GM12878 (cell line): ENCODE measurements at regions not wholly inside any gene's neighbourhood (a gene's known extent, or its start where the extent isn't known, plus 50 kb on each side); places are given as distances from the start of the nearest gene placed in this dataset.

Experiments used
- ATAC-seq: fragments of 200-7000 bp; cut with Tn5 transposase; 3 replicates; pipeline ENCODE4 v1.9.1; 2020; ENCODE audit warnings: mild to moderate bottlenecking, moderate library complexity
- BruUV-seq: library from RNA; stranded (reverse); fragments of 400-500 nt; replicated peaks from 2 replicates; lab custom pipeline; 2021; lab: Mats Ljungman, UMichigan
- CTCF ChIA-PET: fragments of 300-600 bp; sonication (Branson Sonifier 250); formaldehyde crosslinking; extraction: SDS; loops from one replicate; lab custom pipeline; 2021; ENCODE audit warnings: inconsistent platforms; lab: Yijun Ruan, JAX
- POLR2A ChIA-PET: fragments of 350-600 bp; formaldehyde crosslinking; extraction: SDS; loops from one replicate; lab custom pipeline; 2021; ENCODE audit warnings: inconsistent platforms; lab: Charles Lee
- RAD21 ChIA-PET: fragments of 300-600 bp; sonication (Branson Sonifier 250); formaldehyde crosslinking; loops from one replicate; lab custom pipeline; 2023; ENCODE audit warnings: antibody characterized with exemption; ENCODE audit not compliant: unreplicated experiment; lab: Charles Lee
- SMC1A ChIA-PET: fragments of 300-600 bp; sonication (Branson Sonifier 250); formaldehyde crosslinking; loops from one replicate; lab custom pipeline; 2023; ENCODE audit not compliant: unreplicated experiment, uncharacterized antibody; lab: Charles Lee
- DNase-seq: peaks from one replicate; pipeline ENCODE4 v3.0.0-alpha.2; 2011; ENCODE audit warnings: low read depth, low spot score
- FAIRE-seq: peaks from 3 replicates; lab custom pipeline; 2011; peaks lifted over from hg19 to GRCh38; lab: Jason Lieb, UNC
- H2AFZ ChIP-seq: 2 replicates; pipeline ENCODE4 v1.6.0; 2011; ENCODE audit warnings: low read depth, low read length, control low read depth; ENCODE audit not compliant: control insufficient read depth
- H3K27ac ChIP-seq: 2 replicates; pipeline ENCODE4 v1.5.1; 2011; ENCODE audit warnings: control low read depth; ENCODE audit not compliant: control insufficient read depth, insufficient read depth
- H3K27me3 ChIP-seq, 2 experiments: replicated peaks in 1 of 2; 2 replicates each; pipeline versions ENCODE4 v1.6.0 to v1.6.1; 2011; ENCODE audit warnings: low read length in 1 of 2; ENCODE audit not compliant: control insufficient read depth in 2 of 2, insufficient read depth in 2 of 2
- H3K36me3 ChIP-seq, 2 experiments: 2 replicates each; pipeline ENCODE4 v1.5.1; 2011; ENCODE audit warnings: low read length in 1 of 2; ENCODE audit not compliant: control insufficient read depth in 2 of 2, insufficient read depth in 2 of 2
- H3K4me1 ChIP-seq: 2 replicates; pipeline ENCODE4 v1.6.1; 2011; ENCODE audit warnings: mild to moderate bottlenecking, low read length, moderate library complexity, mixed read lengths; ENCODE audit not compliant: control insufficient read depth, insufficient read depth
- H3K4me2 ChIP-seq: 2 replicates; pipeline ENCODE4 v1.6.0; 2011; ENCODE audit warnings: control low read depth; ENCODE audit not compliant: control insufficient read depth, insufficient read depth
- H3K4me3 ChIP-seq: fragments of 200-600 bp; sonication (generic); 2 replicates; pipeline ENCODE4 v1.5.1; 2016
- H3K79me2 ChIP-seq: 2 replicates; pipeline ENCODE4 v1.6.0; 2011; ENCODE audit warnings: low read length; ENCODE audit not compliant: control insufficient read depth, insufficient read depth
- H3K9ac ChIP-seq: 2 replicates; pipeline ENCODE4 v1.8.0; 2011; ENCODE audit warnings: low read length, control low read depth, mixed read lengths; ENCODE audit not compliant: control insufficient read depth, insufficient read depth
- H3K9me3 ChIP-seq: replicated peaks from 3 replicates; pipeline ENCODE4 v1.5.1; 2011; ENCODE audit warnings: mild to moderate bottlenecking, low read length; ENCODE audit not compliant: control insufficient read depth, insufficient read depth
- H4K20me1 ChIP-seq: 2 replicates; pipeline ENCODE4 v1.6.0; 2011; ENCODE audit not compliant: control insufficient read depth, insufficient read depth
- BACH1 ChIP-seq: fragments of 450-650 bp; IDR thresholded peaks from 2 replicates; pipeline ENCODE4 v1.6.1; 2017; ENCODE audit warnings: mild to moderate bottlenecking, borderline replicate concordance
- CEBPB ChIP-seq, 2 experiments: fragments of 150-350 bp in 1 of 2; IDR thresholded peaks; 2 replicates each; pipeline ENCODE4 v1.6.1; 2012 to 2014; ENCODE audit warnings: low read depth in 2 of 2, low read length in 2 of 2, borderline replicate concordance in 1 of 2, inconsistent platforms in 1 of 2
- HCFC1 ChIP-seq: fragments of 150-350 bp; IDR thresholded peaks from 2 replicates; pipeline ENCODE4 v1.6.1; 2014; ENCODE audit warnings: low read length
- MEF2B ChIP-seq: fragments of 450-650 bp; IDR thresholded peaks from 2 replicates; pipeline ENCODE4 v1.6.1; 2018; ENCODE audit warnings: mild to moderate bottlenecking, moderate library complexity; ENCODE audit not compliant: partially characterized antibody, poor library complexity, severe bottlenecking
- MYC ChIP-seq: IDR thresholded peaks from 2 replicates; pipeline ENCODE4 v1.6.1; 2011; ENCODE audit warnings: mild to moderate bottlenecking, low read length, moderate library complexity, inconsistent platforms; ENCODE audit not compliant: insufficient read depth, insufficient replicate concordance, insufficient read length, severe bottlenecking
- RB1 ChIP-seq: fragments of 450-650 bp; formaldehyde crosslinking; IDR thresholded peaks from 2 replicates; pipeline ENCODE4 v1.6.1; 2017; ENCODE audit warnings: mild to moderate bottlenecking, borderline replicate concordance
- RBBP5 ChIP-seq: fragments of 200-600 bp; sonication (generic); conservative IDR thresholded peaks from 2 replicates; pipeline ENCODE4 v1.6.1; 2016
- RELA ChIP-seq: fragments of 450-650 bp; IDR thresholded peaks from 2 replicates; pipeline ENCODE4 v1.8.0; 2014; ENCODE audit warnings: borderline replicate concordance; ENCODE audit not compliant: partially characterized antibody
- ZSCAN29 ChIP-seq: fragments of 450-650 bp; IDR thresholded peaks from 2 replicates; pipeline ENCODE4 v1.6.1; 2017; ENCODE audit warnings: mild to moderate bottlenecking, moderate library complexity
- WGBS: methylation state at CpG from one replicate; pipeline ENCODE4 v1.1.6; 2016; ENCODE audit warnings: low lambda C conversion rate; ENCODE audit not compliant: insufficient replicate concordance, insufficient coverage; ENCODE audit errors: missing lambda C conversion rate; 5-methylcytosine and 5-hydroxymethylcytosine counted together
- in situ Hi-C: fragments of 300-500 bp; cut with MboI; formaldehyde crosslinking; loops from 9 replicates; pipeline ENCODE4 v1.14.3; 2018; ENCODE audit warnings: mixed read lengths
- intact Hi-C: fragments of 100-400 bp; cut with micrococcal nuclease; formaldehyde crosslinking; loops from one replicate; pipeline ENCODE4 v1.14.2; 2022; ENCODE audit not compliant: unreplicated experiment
- TF ChIP-seq, protein P1 (sequence below): fragments of 450-650 bp; IDR thresholded peaks from 2 replicates; pipeline ENCODE4 v1.6.1; 2016; ENCODE audit warnings: mild to moderate bottlenecking
- TF ChIP-seq, protein P2 (sequence below): IDR thresholded peaks from 2 replicates; pipeline ENCODE4 v1.6.1; 2012; ENCODE audit warnings: low read length, inconsistent platforms
- TF ChIP-seq, protein P3 (sequence below): fragments of 150-350 bp; IDR thresholded peaks from 2 replicates; pipeline ENCODE4 v1.6.1; 2016; ENCODE audit warnings: low read depth, low read length
- TF ChIP-seq, protein P4 (sequence below): IDR thresholded peaks from 2 replicates; pipeline ENCODE4 v1.6.1; 2011; ENCODE audit warnings: low read depth, mild to moderate bottlenecking, low read length, moderate library complexity, borderline replicate concordance; ENCODE audit errors: extremely low read depth
- TF ChIP-seq, protein P5 (sequence below): fragments of 450-650 bp; IDR thresholded peaks from 2 replicates; pipeline ENCODE4 v1.6.1; 2018; ENCODE audit warnings: borderline replicate concordance, mild to moderate bottlenecking; ENCODE audit not compliant: partially characterized antibody

DNA sequence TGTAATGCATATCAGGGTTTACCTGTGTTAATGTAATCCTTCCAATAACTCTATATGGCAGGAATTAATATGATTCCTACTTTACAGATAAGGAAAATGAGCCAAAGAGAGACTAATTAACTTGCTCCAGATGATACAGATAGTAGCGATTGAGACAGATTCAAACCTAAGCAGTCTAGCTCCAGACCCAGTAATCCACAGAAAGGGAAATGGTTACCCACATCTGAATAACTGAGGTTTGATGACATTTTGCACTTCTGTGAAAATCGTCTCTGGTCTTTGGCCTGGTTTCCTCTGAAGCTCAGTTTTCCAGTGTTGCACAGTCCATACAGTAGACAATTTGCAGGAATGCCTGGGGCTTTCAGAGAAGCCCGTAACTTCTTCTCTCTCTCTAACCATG, 177.1 kb upstream of the UMPS start:
- CTCF ChIA-PET = interaction anchor here (0.8 to 3.1 kb wide), 3 partner anchors 80 to 202 kb away, joined by 4 to 8 read pairs (median 8); no protein-coding TSS in a partner anchor
- Histone ChIP-seq H3K9ac (no peak overlapping the region), H3K27me3 (no peaks in the 10 kb centered on the region), H3K4me1 (no peaks in the 10 kb centered on the region), H3K4me2 (no peak overlapping the region), H3K36me3 (no peaks in the 10 kb centered on the region), H3K27ac (no peak overlapping the region), H3K79me2 (no peaks in the 10 kb centered on the region), H4K20me1 (no peaks in the 10 kb centered on the region), H3K4me3 (no peak overlapping the region), H3K9me3 (no peaks in the 10 kb centered on the region), H2AFZ (no peak overlapping the region)
- in situ Hi-C loops (loop anchor here (5.0 kb wide), 1 partner anchor 206 kb away; no protein-coding TSS in a partner anchor), intact Hi-C loops (loop anchor here (10.0 kb wide), 1 partner anchor 478 kb away; no protein-coding TSS in a partner anchor)
- SMC1A ChIA-PET = interaction anchor here (1.7 kb wide), 1 partner anchor 10 kb away, joined by 6 read pairs; no protein-coding TSS in a partner anchor
- RAD21 ChIA-PET = no interaction called here
- no peak for ATAC-seq
- WGBS = 13% methylated on average over 3 of the region's 3 CpGs
- no peak for FAIRE-seq
- POLR2A ChIA-PET = no interaction called here
- BruUV-seq = no TSS peak
- no peak for DNase-seq
- TF ChIP-seq, protein P1, sequence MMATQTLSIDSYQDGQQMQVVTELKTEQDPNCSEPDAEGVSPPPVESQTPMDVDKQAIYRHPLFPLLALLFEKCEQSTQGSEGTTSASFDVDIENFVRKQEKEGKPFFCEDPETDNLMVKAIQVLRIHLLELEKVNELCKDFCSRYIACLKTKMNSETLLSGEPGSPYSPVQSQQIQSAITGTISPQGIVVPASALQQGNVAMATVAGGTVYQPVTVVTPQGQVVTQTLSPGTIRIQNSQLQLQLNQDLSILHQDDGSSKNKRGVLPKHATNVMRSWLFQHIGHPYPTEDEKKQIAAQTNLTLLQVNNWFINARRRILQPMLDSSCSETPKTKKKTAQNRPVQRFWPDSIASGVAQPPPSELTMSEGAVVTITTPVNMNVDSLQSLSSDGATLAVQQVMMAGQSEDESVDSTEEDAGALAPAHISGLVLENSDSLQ = no peak
- TF ChIP-seq, protein P2, sequence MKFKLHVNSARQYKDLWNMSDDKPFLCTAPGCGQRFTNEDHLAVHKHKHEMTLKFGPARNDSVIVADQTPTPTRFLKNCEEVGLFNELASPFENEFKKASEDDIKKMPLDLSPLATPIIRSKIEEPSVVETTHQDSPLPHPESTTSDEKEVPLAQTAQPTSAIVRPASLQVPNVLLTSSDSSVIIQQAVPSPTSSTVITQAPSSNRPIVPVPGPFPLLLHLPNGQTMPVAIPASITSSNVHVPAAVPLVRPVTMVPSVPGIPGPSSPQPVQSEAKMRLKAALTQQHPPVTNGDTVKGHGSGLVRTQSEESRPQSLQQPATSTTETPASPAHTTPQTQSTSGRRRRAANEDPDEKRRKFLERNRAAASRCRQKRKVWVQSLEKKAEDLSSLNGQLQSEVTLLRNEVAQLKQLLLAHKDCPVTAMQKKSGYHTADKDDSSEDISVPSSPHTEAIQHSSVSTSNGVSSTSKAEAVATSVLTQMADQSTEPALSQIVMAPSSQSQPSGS = no peak
- no peak for TF ChIP-seq RBBP5
- no peak for TF ChIP-seq ZSCAN29
- no peak for TF ChIP-seq MYC
- TF ChIP-seq RELA = no peak
- TF ChIP-seq, protein P3, sequence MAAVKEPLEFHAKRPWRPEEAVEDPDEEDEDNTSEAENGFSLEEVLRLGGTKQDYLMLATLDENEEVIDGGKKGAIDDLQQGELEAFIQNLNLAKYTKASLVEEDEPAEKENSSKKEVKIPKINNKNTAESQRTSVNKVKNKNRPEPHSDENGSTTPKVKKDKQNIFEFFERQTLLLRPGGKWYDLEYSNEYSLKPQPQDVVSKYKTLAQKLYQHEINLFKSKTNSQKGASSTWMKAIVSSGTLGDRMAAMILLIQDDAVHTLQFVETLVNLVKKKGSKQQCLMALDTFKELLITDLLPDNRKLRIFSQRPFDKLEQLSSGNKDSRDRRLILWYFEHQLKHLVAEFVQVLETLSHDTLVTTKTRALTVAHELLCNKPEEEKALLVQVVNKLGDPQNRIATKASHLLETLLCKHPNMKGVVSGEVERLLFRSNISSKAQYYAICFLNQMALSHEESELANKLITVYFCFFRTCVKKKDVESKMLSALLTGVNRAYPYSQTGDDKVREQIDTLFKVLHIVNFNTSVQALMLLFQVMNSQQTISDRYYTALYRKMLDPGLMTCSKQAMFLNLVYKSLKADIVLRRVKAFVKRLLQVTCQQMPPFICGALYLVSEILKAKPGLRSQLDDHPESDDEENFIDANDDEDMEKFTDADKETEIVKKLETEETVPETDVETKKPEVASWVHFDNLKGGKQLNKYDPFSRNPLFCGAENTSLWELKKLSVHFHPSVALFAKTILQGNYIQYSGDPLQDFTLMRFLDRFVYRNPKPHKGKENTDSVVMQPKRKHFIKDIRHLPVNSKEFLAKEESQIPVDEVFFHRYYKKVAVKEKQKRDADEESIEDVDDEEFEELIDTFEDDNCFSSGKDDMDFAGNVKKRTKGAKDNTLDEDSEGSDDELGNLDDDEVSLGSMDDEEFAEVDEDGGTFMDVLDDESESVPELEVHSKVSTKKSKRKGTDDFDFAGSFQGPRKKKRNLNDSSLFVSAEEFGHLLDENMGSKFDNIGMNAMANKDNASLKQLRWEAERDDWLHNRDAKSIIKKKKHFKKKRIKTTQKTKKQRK = no peak
- TF ChIP-seq BACH1 = no peak
- TF ChIP-seq RB1 = no peak
- no peak for TF ChIP-seq MEF2B
- TF ChIP-seq, protein P4, sequence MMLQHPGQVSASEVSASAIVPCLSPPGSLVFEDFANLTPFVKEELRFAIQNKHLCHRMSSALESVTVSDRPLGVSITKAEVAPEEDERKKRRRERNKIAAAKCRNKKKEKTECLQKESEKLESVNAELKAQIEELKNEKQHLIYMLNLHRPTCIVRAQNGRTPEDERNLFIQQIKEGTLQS = no peak
- TF ChIP-seq CEBPB (IDR thresholded peaks at IDR 0.05; ENCODE audit: borderline replicate concordance in 1 of 2, low read depth in 2 of 2, low read length in 2 of 2) = no peak
- TF ChIP-seq, protein P5, sequence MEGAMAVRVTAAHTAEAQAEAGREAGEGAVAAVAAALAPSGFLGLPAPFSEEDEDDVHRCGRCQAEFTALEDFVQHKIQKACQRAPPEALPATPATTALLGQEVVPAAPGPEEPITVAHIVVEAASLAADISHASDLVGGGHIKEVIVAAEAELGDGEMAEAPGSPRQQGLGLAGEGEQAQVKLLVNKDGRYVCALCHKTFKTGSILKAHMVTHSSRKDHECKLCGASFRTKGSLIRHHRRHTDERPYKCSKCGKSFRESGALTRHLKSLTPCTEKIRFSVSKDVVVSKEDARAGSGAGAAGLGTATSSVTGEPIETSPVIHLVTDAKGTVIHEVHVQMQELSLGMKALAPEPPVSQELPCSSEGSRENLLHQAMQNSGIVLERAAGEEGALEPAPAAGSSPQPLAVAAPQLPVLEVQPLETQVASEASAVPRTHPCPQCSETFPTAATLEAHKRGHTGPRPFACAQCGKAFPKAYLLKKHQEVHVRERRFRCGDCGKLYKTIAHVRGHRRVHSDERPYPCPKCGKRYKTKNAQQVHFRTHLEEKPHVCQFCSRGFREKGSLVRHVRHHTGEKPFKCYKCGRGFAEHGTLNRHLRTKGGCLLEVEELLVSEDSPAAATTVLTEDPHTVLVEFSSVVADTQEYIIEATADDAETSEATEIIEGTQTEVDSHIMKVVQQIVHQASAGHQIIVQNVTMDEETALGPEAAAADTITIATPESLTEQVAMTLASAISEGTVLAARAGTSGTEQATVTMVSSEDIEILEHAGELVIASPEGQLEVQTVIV = no peak
- no peak for TF ChIP-seq HCFC1
